KBM-7 (cell line): ENCODE measurements at regions not wholly inside any gene's neighbourhood (a gene's known extent, or its start where the extent isn't known, plus 50 kb on each side); places are given as distances from the start of the nearest gene placed in this dataset.
"Not testable (repeated sequence)": the region's sequence is repeated elsewhere in the genome, so short reads cannot be mapped to it uniquely, and the experiment has no call there.

Experiments used
- DNase-seq: peaks from one replicate; pipeline ENCODE4 v3.0.0-alpha.2; 2015
- in situ Hi-C: fragments of 300-500 bp; cut with MboI; formaldehyde crosslinking; loops from 2 replicates; pipeline ENCODE4 v1.14.3; 2020; ENCODE audit warnings: low sequenced_read_pairs, low pct_unique_long_range_greater_than_20kb, mixed read lengths

- in situ Hi-C loops, result no loop called here
Observed at GRCh38 chr2:59339121-59339836, 1098.2 kb upstream of the FANCL start.

GRCh38 chr2:59333007-59333406 lies 1091.9 kb upstream of the FANCL start:
- DNase-seq, result no peak
- in situ Hi-C loops, result no loop called here

More at GRCh38 chr2:59339121-59339836, 1098.2 kb upstream of the FANCL start:
- no peak for DNase-seq

GRCh38 chr2:59326581-59327365 lies 1085.6 kb upstream of the FANCL start:
- DNase-seq, in situ Hi-C loops: not testable (repeated sequence)

- no peak for DNase-seq
- in situ Hi-C loops, result no loop called here
Observed at GRCh38 chr2:59322870-59323269, 1081.7 kb upstream of the FANCL start.

GRCh38 chr2:59322005-59322404 lies 1080.9 kb upstream of the FANCL start:
- in situ Hi-C loops, result no loop called here
- no peak for DNase-seq

GRCh38 chr2:59314031-59314766 lies 1073.1 kb upstream of the FANCL start:
- DNase-seq, result peak; percentile 72
- in situ Hi-C loops, result no loop called here

- no peak for DNase-seq
- in situ Hi-C loops, result no loop called here
Observed at GRCh38 chr2:59312967-59313940, 1072.1 kb upstream of the FANCL start.

- in situ Hi-C loops, result no loop called here
- peak; percentile 38 for DNase-seq
Observed at GRCh38 chr2:59312029-59312428, 1070.9 kb upstream of the FANCL start.

GRCh38 chr2:59308108-59308507 lies 1067.0 kb upstream of the FANCL start:
- in situ Hi-C loops, result no loop called here
- DNase-seq, result no peak

- in situ Hi-C loops, result no loop called here
- DNase-seq, result no peak
Observed at GRCh38 chr2:59307196-59307595, 1066.1 kb upstream of the FANCL start.

- in situ Hi-C loops, result no loop called here
Observed at GRCh38 chr2:59303272-59303671, 1062.1 kb upstream of the FANCL start.

GRCh38 chr2:59302683-59303082 lies 1061.6 kb upstream of the FANCL start:
- no peak for DNase-seq
- in situ Hi-C loops, result no loop called here

More at GRCh38 chr2:59303272-59303671, 1062.1 kb upstream of the FANCL start:
- no peak for DNase-seq

GRCh38 chr2:59301466-59302402 lies 1060.6 kb upstream of the FANCL start:
- in situ Hi-C loops, result no loop called here
- DNase-seq, result peak; percentile 83

GRCh38 chr2:59297816-59298215 lies 1056.7 kb upstream of the FANCL start:
- in situ Hi-C loops, result no loop called here
- no peak for DNase-seq

GRCh38 chr2:59296279-59296678 lies 1055.2 kb upstream of the FANCL start:
- DNase-seq, result no peak
- in situ Hi-C loops, result no loop called here

GRCh38 chr2:59295524-59296162 lies 1054.5 kb upstream of the FANCL start:
- in situ Hi-C loops, result no loop called here

GRCh38 chr2:59288771-59289170 lies 1047.6 kb upstream of the FANCL start:
- no peak for DNase-seq
- in situ Hi-C loops, result no loop called here

More at GRCh38 chr2:59295524-59296162, 1054.5 kb upstream of the FANCL start:
- no peak for DNase-seq
